IMR-90 (cell line): ENCODE measurements at regions not wholly inside any gene's neighbourhood (a gene's known extent, or its start where the extent isn't known, plus 50 kb on each side); places are given as distances from the start of the nearest gene placed in this dataset.

Experiments
- ATAC-seq: fragments of 200-7000 bp; cut with Tn5 transposase; 2 replicates; pipeline ENCODE4 v1.9.1; 2020; ENCODE audit warnings: low read depth, mild to moderate bottlenecking, moderate library complexity
- BruUV-seq: library from RNA; stranded (reverse); fragments of 400-500 nt; replicated peaks from 2 replicates; lab custom pipeline; 2021; lab: Mats Ljungman, UMichigan
- CTCF ChIA-PET: fragments of 300-600 bp; formaldehyde crosslinking; extraction: SDS; loops from one replicate; lab custom pipeline; 2021; ENCODE audit warnings: antibody characterized with exemption; lab: Yijun Ruan, JAX
- POLR2A ChIA-PET: fragments of 300-600 bp; sonication (Branson Sonifier 250); formaldehyde crosslinking; loops from one replicate; lab custom pipeline; 2022; ENCODE audit warnings: antibody characterized with exemption; ENCODE audit not compliant: unreplicated experiment; lab: Charles Lee
- DNase-seq: peaks from one replicate; pipeline ENCODE4 v3.0.0; 2013
- H2AFZ ChIP-seq: replicated peaks from 2 replicates; pipeline ENCODE3; 2013; ENCODE audit warnings: low read length, mild to moderate bottlenecking; ENCODE audit not compliant: poor library complexity
- H2AK5ac ChIP-seq: 2 replicates; pipeline ENCODE4 v1.6.1; 2013; ENCODE audit warnings: low read depth, low read length, inconsistent platforms
- H2AK9ac ChIP-seq: replicated peaks from 2 replicates; pipeline ENCODE3; 2013; ENCODE audit warnings: mild to moderate bottlenecking, low read depth, low read length, moderate library complexity; ENCODE audit not compliant: poor library complexity
- H2BK120ac ChIP-seq: 2 replicates; pipeline ENCODE4 v1.6.1; 2013; ENCODE audit warnings: low read depth, low read length, inconsistent platforms
- H2BK15ac ChIP-seq: 3 replicates; pipeline ENCODE4 v1.6.1; 2013; ENCODE audit warnings: low read depth, low read length, inconsistent platforms
- H2BK20ac ChIP-seq: 2 replicates; pipeline ENCODE4 v1.6.1; 2013; ENCODE audit warnings: low read depth, mild to moderate bottlenecking, inconsistent platforms, low read length, moderate library complexity
- H2BK5ac ChIP-seq: 2 replicates; pipeline ENCODE4 v1.6.1; 2013; ENCODE audit warnings: mild to moderate bottlenecking, low read depth, low read length, inconsistent platforms; ENCODE audit not compliant: poor library complexity, severe bottlenecking
- H3K14ac ChIP-seq: replicated peaks from 2 replicates; pipeline ENCODE4 v1.6.1; 2013; ENCODE audit warnings: low read depth, low read length, inconsistent platforms
- H3K18ac ChIP-seq: 2 replicates; pipeline ENCODE4 v1.6.1; 2013; ENCODE audit warnings: low read depth, low read length, control low read depth
- H3K23ac ChIP-seq: 2 replicates; pipeline ENCODE4 v1.6.1; 2013; ENCODE audit warnings: low read depth, low read length, inconsistent platforms
- H3K27ac ChIP-seq: 2 replicates; pipeline ENCODE4 v1.5.1; 2013; ENCODE audit warnings: mild to moderate bottlenecking, control low read depth, low read length; ENCODE audit not compliant: insufficient read depth
- H3K27me3 ChIP-seq: 2 replicates; pipeline ENCODE4 v1.6.1; 2013; ENCODE audit warnings: low read length; ENCODE audit not compliant: control insufficient read depth, insufficient read depth
- H3K36me3 ChIP-seq: 2 replicates; pipeline ENCODE4 v1.6.1; 2013; ENCODE audit warnings: low read length, mixed read lengths; ENCODE audit not compliant: control insufficient read depth, insufficient read depth
- H3K4ac ChIP-seq: 2 replicates; pipeline ENCODE4 v1.6.1; 2013; ENCODE audit warnings: low read depth, low read length, inconsistent platforms
- H3K4me1 ChIP-seq: 2 replicates; pipeline ENCODE4 v1.6.1; 2013; ENCODE audit warnings: low read length, mixed read lengths; ENCODE audit not compliant: control insufficient read depth, insufficient read depth
- H3K4me2 ChIP-seq: 2 replicates; pipeline ENCODE4 v1.6.1; 2013; ENCODE audit warnings: low read depth, mild to moderate bottlenecking, control low read depth, low read length, moderate library complexity
- H3K4me3 ChIP-seq: 2 replicates; pipeline ENCODE4 v1.5.1; 2013; ENCODE audit warnings: low read depth, mild to moderate bottlenecking, control low read depth, low read length, moderate library complexity; ENCODE audit not compliant: insufficient read depth
- H3K56ac ChIP-seq: 2 replicates; pipeline ENCODE4 v1.6.1; 2013; ENCODE audit warnings: low read length, inconsistent platforms; ENCODE audit not compliant: insufficient read depth; ENCODE audit errors: extremely low read depth
- H3K79me1 ChIP-seq, 2 experiments: 2 replicates each; pipeline ENCODE4 v1.6.1; 2013; ENCODE audit warnings: low read length in 2 of 2, inconsistent platforms in 1 of 2, low read depth in 1 of 2
- H3K9ac ChIP-seq: 2 replicates; pipeline ENCODE4 v1.6.1; 2013; ENCODE audit warnings: low read depth, low read length, control low read depth
- H3K9me1 ChIP-seq: 2 replicates; pipeline ENCODE4 v1.6.1; 2013; ENCODE audit warnings: low read length, inconsistent platforms; ENCODE audit not compliant: insufficient read depth
- H3K9me3 ChIP-seq: 2 replicates; pipeline ENCODE4 v1.6.1; 2013; ENCODE audit warnings: low read length; ENCODE audit not compliant: control insufficient read depth, insufficient read depth
- H4K20me1 ChIP-seq: 2 replicates; pipeline ENCODE4 v1.6.1; 2013; ENCODE audit warnings: low read length, inconsistent platforms; ENCODE audit not compliant: insufficient read depth
- H4K5ac ChIP-seq: 2 replicates; pipeline ENCODE4 v1.6.1; 2013; ENCODE audit warnings: mild to moderate bottlenecking, low read depth, low read length, control low read depth
- H4K8ac ChIP-seq, 2 experiments: 2 replicates each; pipeline ENCODE4 v1.6.1; 2013; ENCODE audit warnings: low read depth in 2 of 2, low read length in 2 of 2, control low read depth in 1 of 2, inconsistent platforms in 1 of 2
- H4K91ac ChIP-seq: 2 replicates; pipeline ENCODE4 v1.6.1; 2013; ENCODE audit warnings: low read depth, low read length, inconsistent platforms; ENCODE audit not compliant: insufficient read depth
- BHLHE40 ChIP-seq: fragments of 150-350 bp; IDR thresholded peaks from 2 replicates; pipeline ENCODE4 v1.6.1; 2016; ENCODE audit warnings: mild to moderate bottlenecking, low read depth, low read length
- CEBPB ChIP-seq: IDR thresholded peaks from 2 replicates; pipeline ENCODE4 v1.6.1; 2012; ENCODE audit warnings: low read depth, low read length, improper control_type of control experiment
- CHD1 ChIP-seq: IDR thresholded peaks from 2 replicates; pipeline ENCODE4 v1.6.1; 2012; ENCODE audit warnings: low read depth, low read length, improper control_type of control experiment
- CTCF ChIP-seq: conservative IDR thresholded peaks from 2 replicates; pipeline ENCODE4 v1.5.1; 2012; ENCODE audit warnings: mild to moderate bottlenecking, low read depth, low read length, improper control_type of control experiment
- ELK1 ChIP-seq: fragments of 150-350 bp; IDR thresholded peaks from 2 replicates; pipeline ENCODE4 v1.6.1; 2016; ENCODE audit warnings: low read depth, mild to moderate bottlenecking, low read length, moderate library complexity, borderline replicate concordance
- FOS ChIP-seq: fragments of 150-350 bp; IDR thresholded peaks from 2 replicates; pipeline ENCODE4 v1.6.1; 2016; ENCODE audit warnings: low read depth, low read length
- MAFK ChIP-seq: IDR thresholded peaks from 2 replicates; pipeline ENCODE4 v1.6.1; 2012; ENCODE audit warnings: low read depth, low read length, improper control_type of control experiment
- MAZ ChIP-seq: IDR thresholded peaks from 2 replicates; pipeline ENCODE4 v1.6.1; 2012; ENCODE audit warnings: low read depth, mild to moderate bottlenecking, low read length, improper control_type of control experiment, moderate library complexity, borderline replicate concordance
- MXI1 ChIP-seq: IDR thresholded peaks from 2 replicates; pipeline ENCODE4 v1.6.1; 2012; ENCODE audit warnings: low read depth, mild to moderate bottlenecking, low read length, moderate library complexity, borderline replicate concordance
- NFE2L2 ChIP-seq: fragments of 150-350 bp; IDR thresholded peaks from 2 replicates; pipeline ENCODE4 v1.6.1; 2016; ENCODE audit warnings: low read depth, mild to moderate bottlenecking, low read length
- POLR2A ChIP-seq: IDR thresholded peaks from 2 replicates; pipeline ENCODE4 v1.6.1; 2012; ENCODE audit warnings: mild to moderate bottlenecking, low read depth, low read length
- RAD21 ChIP-seq: IDR thresholded peaks from 2 replicates; pipeline ENCODE4 v1.6.1; 2012; ENCODE audit warnings: low read length, improper control_type of control experiment
- RCOR1 ChIP-seq: IDR thresholded peaks from 2 replicates; pipeline ENCODE4 v1.6.1; 2012; ENCODE audit warnings: mild to moderate bottlenecking, low read length, improper control_type of control experiment; ENCODE audit not compliant: insufficient replicate concordance
- RFX5 ChIP-seq: IDR thresholded peaks from 2 replicates; pipeline ENCODE4 v1.8.0; 2012; ENCODE audit warnings: low read depth, mild to moderate bottlenecking, low read length, moderate library complexity
- SMC3 ChIP-seq: fragments of 150-350 bp; IDR thresholded peaks from 2 replicates; pipeline ENCODE4 v1.6.1; 2016; ENCODE audit warnings: low read depth, mild to moderate bottlenecking, antibody characterized with exemption, low read length, moderate library complexity
- USF2 ChIP-seq: fragments of 150-350 bp; IDR thresholded peaks from 2 replicates; pipeline ENCODE4 v1.6.1; 2017; ENCODE audit warnings: mild to moderate bottlenecking, antibody characterized with exemption, low read length, low read depth
- WGBS, 2 experiments: methylation state at CpG; one replicate each; pipeline versions ENCODE4 v1.1.5 to v1.1.7; 2013; ENCODE audit warnings: missing lambda C conversion rate in 2 of 2; ENCODE audit not compliant: insufficient read length in 1 of 2; ENCODE audit errors: extremely low coverage in 2 of 2; 5-methylcytosine and 5-hydroxymethylcytosine counted together
- dilution Hi-C: fragments of 300-500 bp; cut with HindIII; formaldehyde crosslinking; loops from one replicate; pipeline ENCODE4 v1.14.3; 2018; ENCODE audit warnings: low sequenced_read_pairs; ENCODE audit not compliant: unreplicated experiment
- in situ Hi-C: fragments of 300-500 bp; cut with MboI; formaldehyde crosslinking; loops from 3 replicates; pipeline ENCODE4 v1.14.3; 2019; ENCODE audit warnings: low sequenced_read_pairs, inconsistent platforms, mixed read lengths
- intact Hi-C: fragments of 100-400 bp; cut with micrococcal nuclease; formaldehyde crosslinking; loops from 2 replicates; pipeline ENCODE4 v1.10.0; 2022

- in situ Hi-C loops, result no loop called here
- Histone ChIP-seq H3K27ac (no peak overlapping the region), H3K4ac (no peak overlapping the region), H4K8ac (no peak overlapping the region), H2BK120ac (no peak overlapping the region), H2AK9ac (no peak overlapping the region), H3K4me3 (no peak overlapping the region), H2BK20ac (no peak overlapping the region), H4K91ac (no peak overlapping the region), H3K9me3 (peaks cover 31% of the 10 kb centered on the region), H3K9me1 (no peaks in the 10 kb centered on the region), H2AK5ac (no peak overlapping the region), H3K56ac (no peak overlapping the region), H2BK15ac (no peak overlapping the region), H3K4me2 (no peak overlapping the region), H4K20me1 (no peaks in the 10 kb centered on the region), H4K5ac (no peak overlapping the region), H3K4me1 (no peaks in the 10 kb centered on the region), H2BK5ac (no peak overlapping the region), H3K27me3 (no peaks in the 10 kb centered on the region), H3K18ac (no peak overlapping the region), H3K79me1 (no peaks in the 10 kb centered on the region), H3K23ac (no peak overlapping the region), H2AFZ (no peak overlapping the region), H3K36me3 (no peaks in the 10 kb centered on the region), H3K9ac (no peak overlapping the region), H3K14ac (no peak overlapping the region)
- BruUV-seq, result no TSS peak
- ChIA-PET POLR2A (no interaction called here), CTCF (no interaction called here)
- intact Hi-C loops, result no loop called here
- DNase-seq (no peak), ATAC-seq (no peak)
- TF ChIP-seq ELK1 (no peak), NFE2L2 (no peak), RFX5 (no peak), BHLHE40 (no peak), CHD1 (no peak), SMC3 (no peak), FOS (no peak), CTCF (no peak), POLR2A (no peak), RCOR1 (no peak), MAZ (no peak), USF2 (no peak), RAD21 (no peak), CEBPB (no peak), MXI1 (no peak), MAFK (no peak)
- 68% methylated on average over 10 of the region's 11 CpGs; no CpG with 5 or more reads in 1 of the 2 experiments for WGBS, 2 experiments
- dilution Hi-C loops, result no loop called here
Measured at GRCh38 chr5:2324788-2325187, 426.7 kb downstream of the IRX2 start.
